GM06990 (cell line): ENCODE measurements at regions not wholly inside any gene's neighbourhood (a gene's known extent, or its start where the extent isn't known, plus 50 kb on each side); places are given as distances from the start of the nearest gene placed in this dataset.
A peak's percentile ranks its signal among the peaks of the same experiment; 100 is the strongest.

Experiments used
- DNase-seq: peaks from one replicate; pipeline ENCODE4 v3.0.0-alpha.2; 2011; ENCODE audit not compliant: insufficient read length; ENCODE audit errors: extremely low read depth
- H3K27me3 ChIP-seq: replicated peaks from 2 replicates; pipeline ENCODE4 v1.6.0; 2011; ENCODE audit warnings: low read length; ENCODE audit not compliant: control insufficient read depth, insufficient read depth
- H3K36me3 ChIP-seq: 2 replicates; pipeline ENCODE4 v1.5.1; 2011; ENCODE audit warnings: low read length; ENCODE audit not compliant: control insufficient read depth, insufficient read depth
- H3K4me3 ChIP-seq: replicated peaks from 2 replicates; pipeline ENCODE4 v1.5.1; 2011; ENCODE audit warnings: low read depth, mild to moderate bottlenecking, control low read depth, low read length
- CTCF ChIP-seq: IDR thresholded peaks from 2 replicates; pipeline ENCODE4 v1.5.1; 2011; ENCODE audit warnings: low read length, control low read depth, mild to moderate bottlenecking, inconsistent platforms; ENCODE audit not compliant: insufficient read depth, poor library complexity, severe bottlenecking

- Histone ChIP-seq H3K36me3 (no peaks in the 10 kb centered on the region), H3K27me3 (no peaks in the 10 kb centered on the region), H3K4me3 (no peak overlapping the region)
- no peak for TF ChIP-seq CTCF
- no peak for DNase-seq
These were observed 107.8 kb downstream of the SLC30A10 start for GRCh38 chr1:219820551-219820950.

- DNase-seq: no peak
- Histone ChIP-seq H3K36me3 (no peaks in the 10 kb centered on the region), H3K27me3 (no peaks in the 10 kb centered on the region), H3K4me3 (no peak overlapping the region)
- no peak for TF ChIP-seq CTCF
These were observed 110.4 kb downstream of the SLC30A10 start for GRCh38 chr1:219817914-219818313.

GRCh38 chr1:219813294-219813693, 115.1 kb downstream of the SLC30A10 start:
- no peak for TF ChIP-seq CTCF
- no peak overlapping the region for H3K4me3 ChIP-seq
- H3K27me3 ChIP-seq: no peaks in the 10 kb centered on the region; the same call in none of the 2 replicates
- no peak for DNase-seq
- no peaks in the 10 kb centered on the region for H3K36me3 ChIP-seq

GRCh38 chr1:219812491-219813203, 115.7 kb downstream of the SLC30A10 start:
- H3K4me3 ChIP-seq: no peak overlapping the region
- DNase-seq: no peak
- TF ChIP-seq CTCF: peak; percentile 86
- no peaks in the 10 kb centered on the region; the same call in none of the 2 replicates for H3K27me3 ChIP-seq
- H3K36me3 ChIP-seq: no peaks in the 10 kb centered on the region

GRCh38 chr1:219812086-219812485, 116.3 kb downstream of the SLC30A10 start:
- H3K36me3 ChIP-seq: no peaks in the 10 kb centered on the region
- H3K27me3 ChIP-seq: no peaks in the 10 kb centered on the region; the same call in none of the 2 replicates
- no peak for DNase-seq
- H3K4me3 ChIP-seq: no peak overlapping the region
- TF ChIP-seq CTCF: no peak
